ENCODE measurements at regions not wholly inside any gene's neighbourhood (a gene's known extent, or its start where the extent isn't known, plus 50 kb on each side); places are given as distances from the start of the nearest gene placed in this dataset.
A peak's percentile ranks its signal among the peaks of the same experiment; 100 is the strongest.
"Not testable (repeated sequence)": the region's sequence is repeated elsewhere in the genome, so short reads cannot be mapped to it uniquely, and the experiment has no call there.

- no peak for DNase-seq
These were observed 89.9 kb upstream of the MTHFD1L start for GRCh38 chr6:150775415-150776203.

GRCh38 chr6:150777736-150778135 lies 87.8 kb upstream of the MTHFD1L start:
- DNase-seq = no peak

- no peak for DNase-seq
These were observed 81.7 kb upstream of the MTHFD1L start for GRCh38 chr6:150783813-150784212.

- no peak for DNase-seq
These were observed 78.1 kb upstream of the MTHFD1L start for GRCh38 chr6:150787429-150787828.

GRCh38 chr6:150788089-150788488 lies 77.4 kb upstream of the MTHFD1L start:
- no peak for DNase-seq

GRCh38 chr6:150789906-150790305 lies 75.6 kb upstream of the MTHFD1L start:
- DNase-seq = not testable (repeated sequence)

GRCh38 chr6:150791717-150792116 lies 73.8 kb upstream of the MTHFD1L start:
- DNase-seq = no peak

GRCh38 chr6:150797949-150798348 lies 67.6 kb upstream of the MTHFD1L start:
- DNase-seq = no peak

GRCh38 chr6:150799276-150799805 lies 66.2 kb upstream of the MTHFD1L start:
- no peak for DNase-seq

GRCh38 chr6:150800674-150801314 lies 64.7 kb upstream of the MTHFD1L start:
- DNase-seq = no peak

GRCh38 chr6:150806790-150807189 lies 58.7 kb upstream of the MTHFD1L start:
- no peak for DNase-seq

- DNase-seq = peak; percentile 71
These were observed 52.0 kb upstream of the MTHFD1L start for GRCh38 chr6:150813319-150813992.

- DNase-seq = no peak
These were observed 51.5 kb upstream of the MTHFD1L start for GRCh38 chr6:150813993-150814359.
